OCI-LY1 (cell line): ENCODE measurements at regions not wholly inside any gene's neighbourhood (a gene's known extent, or its start where the extent isn't known, plus 50 kb on each side); places are given as distances from the start of the nearest gene placed in this dataset.

Source experiments
- EZH2 ChIP-seq: fragments of 200-600 bp; sonication (generic), shearing (Covaris generic); IDR thresholded peaks from 2 replicates; pipeline ENCODE4 v1.8.0; 2017; ENCODE audit warnings: borderline replicate concordance, mixed run types, mild to moderate bottlenecking, antibody characterized with exemption, low read length, moderate library complexity, mixed read lengths
- TF ChIP-seq, protein P1 (sequence below): fragments of 200-600 bp; sonication (generic), shearing (Covaris generic); IDR thresholded peaks from 2 replicates; pipeline ENCODE4 v1.5.1; 2017; ENCODE audit warnings: mild to moderate bottlenecking, antibody characterized with exemption, low read length, moderate library complexity, mixed read lengths

GRCh38 chr7:155377838-155378579 lies 79.9 kb upstream of the EN2 start:
- TF ChIP-seq EZH2 = no peak
- TF ChIP-seq, protein P1, sequence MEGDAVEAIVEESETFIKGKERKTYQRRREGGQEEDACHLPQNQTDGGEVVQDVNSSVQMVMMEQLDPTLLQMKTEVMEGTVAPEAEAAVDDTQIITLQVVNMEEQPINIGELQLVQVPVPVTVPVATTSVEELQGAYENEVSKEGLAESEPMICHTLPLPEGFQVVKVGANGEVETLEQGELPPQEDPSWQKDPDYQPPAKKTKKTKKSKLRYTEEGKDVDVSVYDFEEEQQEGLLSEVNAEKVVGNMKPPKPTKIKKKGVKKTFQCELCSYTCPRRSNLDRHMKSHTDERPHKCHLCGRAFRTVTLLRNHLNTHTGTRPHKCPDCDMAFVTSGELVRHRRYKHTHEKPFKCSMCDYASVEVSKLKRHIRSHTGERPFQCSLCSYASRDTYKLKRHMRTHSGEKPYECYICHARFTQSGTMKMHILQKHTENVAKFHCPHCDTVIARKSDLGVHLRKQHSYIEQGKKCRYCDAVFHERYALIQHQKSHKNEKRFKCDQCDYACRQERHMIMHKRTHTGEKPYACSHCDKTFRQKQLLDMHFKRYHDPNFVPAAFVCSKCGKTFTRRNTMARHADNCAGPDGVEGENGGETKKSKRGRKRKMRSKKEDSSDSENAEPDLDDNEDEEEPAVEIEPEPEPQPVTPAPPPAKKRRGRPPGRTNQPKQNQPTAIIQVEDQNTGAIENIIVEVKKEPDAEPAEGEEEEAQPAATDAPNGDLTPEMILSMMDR = no peak
